ENCODE measurements at regions not wholly inside any gene's neighbourhood (a gene's known extent, or its start where the extent isn't known, plus 50 kb on each side); places are given as distances from the start of the nearest gene placed in this dataset.

DNA sequence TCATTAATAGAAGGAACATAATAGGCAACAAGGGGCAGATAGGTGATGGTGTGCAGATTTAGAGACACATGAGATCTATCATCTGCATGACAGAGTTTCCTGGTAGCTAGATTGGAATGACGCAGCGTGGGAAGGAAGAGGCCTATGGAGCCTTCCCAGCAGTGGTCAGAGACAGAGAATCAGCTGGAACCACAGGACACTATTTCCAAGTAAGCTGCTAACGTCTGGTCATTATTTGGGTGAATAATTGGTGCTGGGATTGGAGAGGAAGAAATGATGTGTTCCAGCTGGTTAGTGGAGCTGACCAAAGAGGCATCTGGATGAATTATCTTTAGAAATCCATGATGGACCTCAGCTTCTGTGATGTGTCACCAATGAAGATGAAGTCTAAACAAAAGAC lies 91.2 kb upstream of the PRR16 start:
- intact Hi-C loops (cut with DNase I, micrococcal nuclease) = no loop called here

DNA sequence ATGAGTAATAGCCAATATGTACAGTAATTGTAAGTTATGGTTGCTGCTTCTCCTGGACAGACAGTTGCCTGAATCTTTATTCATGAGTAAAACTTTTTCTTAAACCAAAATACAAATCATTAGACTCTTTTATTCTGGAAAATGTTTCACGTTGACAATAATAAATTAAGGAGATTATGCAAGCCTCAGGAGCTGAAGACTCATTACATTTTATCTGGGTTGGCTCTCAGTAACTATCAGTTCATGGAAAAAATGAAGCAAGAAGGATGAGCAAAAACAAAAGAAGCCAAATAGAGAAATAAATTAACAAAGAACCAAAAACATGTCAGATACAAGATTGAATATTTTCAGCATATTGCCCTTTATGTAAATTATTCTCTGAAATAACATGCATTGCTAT lies 88.9 kb upstream of the PRR16 start:
- Histone ChIP-seq H3K4me3 (no peak overlapping the region), H3K4me1 (ENCODE audit: low read depth) (no peaks in the 10 kb centered on the region), H3K36me3 (ENCODE audit: low read depth) (no peaks in the 10 kb centered on the region), H3K9me3 (peaks cover 9% of the 10 kb centered on the region)
- intact Hi-C loops (cut with DNase I, micrococcal nuclease) = no loop called here
- TF ChIP-seq, protein P1, sequence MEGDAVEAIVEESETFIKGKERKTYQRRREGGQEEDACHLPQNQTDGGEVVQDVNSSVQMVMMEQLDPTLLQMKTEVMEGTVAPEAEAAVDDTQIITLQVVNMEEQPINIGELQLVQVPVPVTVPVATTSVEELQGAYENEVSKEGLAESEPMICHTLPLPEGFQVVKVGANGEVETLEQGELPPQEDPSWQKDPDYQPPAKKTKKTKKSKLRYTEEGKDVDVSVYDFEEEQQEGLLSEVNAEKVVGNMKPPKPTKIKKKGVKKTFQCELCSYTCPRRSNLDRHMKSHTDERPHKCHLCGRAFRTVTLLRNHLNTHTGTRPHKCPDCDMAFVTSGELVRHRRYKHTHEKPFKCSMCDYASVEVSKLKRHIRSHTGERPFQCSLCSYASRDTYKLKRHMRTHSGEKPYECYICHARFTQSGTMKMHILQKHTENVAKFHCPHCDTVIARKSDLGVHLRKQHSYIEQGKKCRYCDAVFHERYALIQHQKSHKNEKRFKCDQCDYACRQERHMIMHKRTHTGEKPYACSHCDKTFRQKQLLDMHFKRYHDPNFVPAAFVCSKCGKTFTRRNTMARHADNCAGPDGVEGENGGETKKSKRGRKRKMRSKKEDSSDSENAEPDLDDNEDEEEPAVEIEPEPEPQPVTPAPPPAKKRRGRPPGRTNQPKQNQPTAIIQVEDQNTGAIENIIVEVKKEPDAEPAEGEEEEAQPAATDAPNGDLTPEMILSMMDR (IDR thresholded peaks at IDR 0.05) = no peak
- ATAC-seq (no peak), DNase-seq (no peak)

More for the DNA sequence above, 91.2 kb upstream of the PRR16 start:
- Histone ChIP-seq H3K4me1 (ENCODE audit: low read depth) (peaks cover 6% of the 10 kb centered on the region), H3K36me3 (ENCODE audit: low read depth) (no peaks in the 10 kb centered on the region), H3K4me3 (no peak overlapping the region), H3K9me3 (no peaks in the 10 kb centered on the region)
- TF ChIP-seq, protein P1 (IDR thresholded peaks at IDR 0.05) = no peak
- DNase-seq (no peak), ATAC-seq (no peak)

DNA sequence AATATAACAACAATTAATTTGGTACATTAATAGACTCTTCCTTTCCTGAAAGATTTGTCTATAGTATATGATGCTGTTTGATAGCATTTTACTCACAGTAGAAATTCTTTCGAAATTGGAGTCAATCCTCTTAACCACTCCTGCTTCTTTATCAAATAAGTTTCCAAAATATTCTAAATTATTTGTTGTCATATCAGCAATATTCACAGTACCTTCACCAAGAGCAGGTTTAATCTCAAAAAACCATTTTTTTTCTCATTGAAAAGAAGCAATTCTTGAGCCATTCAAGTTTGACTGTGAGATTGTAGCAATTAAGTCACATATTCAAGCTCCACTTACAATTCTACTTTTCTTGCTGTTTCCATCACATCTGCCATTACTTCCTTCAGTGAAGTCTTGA lies 83.5 kb upstream of the PRR16 start:
- Histone ChIP-seq H3K4me3 (no peak overlapping the region), H3K36me3 (ENCODE audit: low read depth) (no peaks in the 10 kb centered on the region), H3K4me1 (ENCODE audit: low read depth) (no peaks in the 10 kb centered on the region), H3K9me3 (peaks cover 9% of the 10 kb centered on the region)
- ATAC-seq (no peak), DNase-seq (no peak)
- intact Hi-C loops (cut with DNase I, micrococcal nuclease) = no loop called here
- TF ChIP-seq, protein P1 (IDR thresholded peaks at IDR 0.05) = no peak

DNA sequence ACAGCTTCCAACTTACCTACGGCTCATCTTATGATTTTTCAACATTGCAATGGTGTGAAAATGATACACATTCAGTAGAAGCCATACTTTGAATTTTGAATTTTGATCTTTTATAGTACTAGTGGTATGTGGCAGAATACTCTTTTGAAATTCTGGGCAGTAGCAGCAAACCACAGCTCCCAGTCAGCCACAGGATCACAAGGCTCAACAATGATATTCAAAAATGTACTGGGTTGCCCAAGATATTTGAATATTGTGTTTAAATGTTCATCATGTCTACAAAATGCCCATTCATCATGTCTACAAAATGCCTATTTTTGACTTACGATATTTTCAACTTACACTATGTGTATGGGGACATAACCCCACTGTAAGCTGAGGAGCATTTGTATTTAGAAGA lies 81.3 kb upstream of the PRR16 start:
- TF ChIP-seq, protein P1 (IDR thresholded peaks at IDR 0.05) = no peak
- Histone ChIP-seq H3K9me3 (peaks cover 9% of the 10 kb centered on the region), H3K4me3 (no peak overlapping the region), H3K4me1 (ENCODE audit: low read depth) (no peaks in the 10 kb centered on the region), H3K36me3 (ENCODE audit: low read depth) (no peaks in the 10 kb centered on the region)
- ATAC-seq = no peak
- intact Hi-C loops (cut with DNase I, micrococcal nuclease) = no loop called here
- DNase-seq = no peak

DNA sequence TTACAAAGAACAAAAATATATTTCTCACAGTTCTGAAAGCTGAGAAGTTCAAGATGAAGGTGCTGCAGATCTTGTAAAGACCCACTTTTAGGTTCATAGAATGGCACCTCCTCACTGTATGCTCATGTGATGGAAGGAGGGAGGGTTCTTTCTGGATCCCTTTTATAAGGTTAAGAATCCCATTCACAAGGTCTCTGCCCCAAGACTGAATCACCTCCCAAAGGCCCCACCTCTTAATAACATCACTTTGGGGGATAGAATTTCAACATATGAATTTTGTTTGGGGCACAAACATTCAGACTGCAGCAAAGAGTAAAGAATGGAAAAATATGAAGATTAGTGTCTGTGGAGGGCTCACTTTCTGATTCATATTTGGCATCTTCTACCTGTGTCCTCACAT lies 77.1 kb upstream of the PRR16 start:
- no peaks in the 10 kb centered on the region for H3K9me3 ChIP-seq
- DNase-seq (no peak), ATAC-seq (no peak)
- intact Hi-C loops (cut with DNase I, micrococcal nuclease) = no loop called here
- H3K4me1 ChIP-seq (ENCODE audit: low read depth) = no peaks in the 10 kb centered on the region
- TF ChIP-seq, protein P1 (IDR thresholded peaks at IDR 0.05) = no peak
- H3K36me3 ChIP-seq (ENCODE audit: low read depth) = no peaks in the 10 kb centered on the region
- H3K4me3 ChIP-seq = no peak overlapping the region

All from mucosa of descending colon (tissue), 3 donors.